Stimulated activated naive CD4-positive, alpha-beta T cell treated with Interleukin-2 at 50 U/mL for 16 hours (primary cell): ENCODE measurements at regions not wholly inside any gene's neighbourhood (a gene's known extent, or its start where the extent isn't known, plus 50 kb on each side); places are given as distances from the start of the nearest gene placed in this dataset.

Experiments used
- DNase-seq: peaks from one replicate; lab custom pipeline; 2025; lab: John Stamatoyannopoulos, UW

DNA sequence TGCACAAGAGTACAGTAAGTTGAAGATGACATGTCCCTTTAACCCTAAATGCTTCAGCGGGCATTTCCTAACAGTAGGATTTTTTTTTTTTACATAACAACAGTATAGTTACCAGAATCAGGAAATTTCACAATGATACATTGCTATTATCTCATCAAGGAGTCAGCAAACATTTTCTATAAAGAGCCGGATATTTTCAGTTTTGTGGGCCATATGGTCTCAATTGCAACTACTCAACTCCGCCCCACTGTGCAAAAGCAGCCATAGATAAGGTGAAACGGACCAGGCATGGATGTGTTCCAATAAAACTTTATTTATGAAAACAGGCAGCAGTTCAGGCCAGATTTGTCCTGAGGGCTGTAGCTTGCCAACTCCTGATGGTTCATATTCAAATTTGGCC is 130.6 kb downstream of the SMAD6 start:
- no peak for DNase-seq

DNA sequence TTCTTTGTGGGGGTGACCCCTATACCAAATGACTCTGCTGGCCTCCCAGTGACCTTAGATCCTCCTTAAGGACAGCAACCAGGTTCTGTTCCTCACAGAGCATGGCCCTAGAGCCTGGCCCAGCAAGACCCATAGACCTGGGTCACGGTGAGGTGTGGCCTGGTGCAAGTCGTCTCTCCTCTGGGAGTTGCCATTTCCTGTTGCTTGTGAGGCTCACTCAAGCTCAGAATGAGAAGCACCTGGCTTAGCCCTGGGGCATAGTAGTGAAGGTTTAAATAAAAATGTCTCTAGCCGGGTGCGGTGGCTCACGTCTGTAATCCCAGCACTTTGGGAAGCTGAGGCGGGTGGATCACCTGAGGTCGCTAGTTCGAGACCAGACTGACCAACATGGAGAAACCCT is 131.3 kb downstream of the SMAD6 start:
- no peak for DNase-seq

DNA sequence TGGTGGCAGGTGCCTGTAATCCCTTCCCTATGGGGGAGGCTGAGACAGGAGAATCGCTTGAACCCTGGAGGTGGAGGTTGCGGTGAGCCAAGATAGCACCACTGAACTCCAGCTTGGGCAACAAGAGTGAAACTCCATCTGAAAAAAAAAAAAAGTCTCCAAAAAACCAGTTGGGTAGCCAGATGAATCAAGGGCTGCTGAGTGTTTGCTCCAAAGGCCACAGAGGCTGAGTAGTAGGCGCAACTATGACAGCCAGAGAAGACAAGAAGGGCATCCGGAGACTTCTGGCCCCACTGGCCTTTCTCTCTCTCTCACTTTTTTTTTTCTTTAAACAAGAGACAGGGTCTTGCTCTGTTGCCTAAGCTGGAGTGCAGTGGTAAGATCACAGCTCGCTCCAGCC is 131.8 kb downstream of the SMAD6 start:
- no peak for DNase-seq

DNA sequence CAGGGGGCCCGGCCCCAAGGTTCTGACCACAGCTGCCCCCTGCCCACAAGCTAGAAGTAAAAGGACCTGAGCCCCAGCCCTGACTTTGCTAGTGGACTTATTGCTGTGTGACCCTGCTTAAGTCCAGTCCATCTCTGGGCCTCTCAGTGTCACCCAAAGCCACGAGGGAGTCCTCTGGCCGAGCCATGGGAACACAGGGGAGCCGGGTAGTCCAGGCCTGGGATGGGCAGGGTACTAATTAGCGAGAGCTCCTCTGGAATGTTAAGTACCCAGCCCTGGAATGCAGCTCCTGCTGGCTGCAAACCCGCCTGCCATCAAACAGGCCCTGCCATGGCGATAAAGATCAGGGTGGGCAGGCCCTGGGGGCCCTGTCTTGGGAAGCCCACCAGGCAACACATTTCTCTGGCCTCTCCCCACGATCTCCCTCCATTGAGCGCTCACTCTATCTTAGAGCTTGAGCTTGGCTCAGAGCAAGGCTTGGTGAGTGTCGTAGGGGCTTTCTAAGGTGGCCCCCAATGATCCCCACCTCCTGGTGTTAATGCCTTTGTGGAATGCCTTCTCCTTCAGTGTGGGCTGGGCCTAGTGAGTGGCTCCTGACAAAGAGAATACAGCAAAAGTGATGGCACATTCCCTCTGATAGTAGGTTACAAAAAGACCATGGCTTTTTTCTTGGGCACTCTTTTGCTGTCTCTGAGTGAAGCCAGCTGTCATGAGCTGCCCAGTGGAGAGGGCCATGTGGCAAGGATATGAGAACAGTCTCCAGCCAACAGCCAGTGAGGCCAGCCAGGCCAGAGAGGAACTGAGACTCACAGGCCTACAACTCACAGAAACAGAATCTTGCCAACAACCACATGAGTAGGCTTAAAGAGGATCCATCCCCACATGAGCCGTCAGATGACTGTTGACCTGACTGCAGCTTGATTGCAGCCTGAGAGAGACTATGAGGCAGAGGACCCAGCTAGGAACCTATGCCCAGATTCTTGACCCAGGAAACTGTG is 133.1 kb downstream of the SMAD6 start:
- no peak for DNase-seq

DNA sequence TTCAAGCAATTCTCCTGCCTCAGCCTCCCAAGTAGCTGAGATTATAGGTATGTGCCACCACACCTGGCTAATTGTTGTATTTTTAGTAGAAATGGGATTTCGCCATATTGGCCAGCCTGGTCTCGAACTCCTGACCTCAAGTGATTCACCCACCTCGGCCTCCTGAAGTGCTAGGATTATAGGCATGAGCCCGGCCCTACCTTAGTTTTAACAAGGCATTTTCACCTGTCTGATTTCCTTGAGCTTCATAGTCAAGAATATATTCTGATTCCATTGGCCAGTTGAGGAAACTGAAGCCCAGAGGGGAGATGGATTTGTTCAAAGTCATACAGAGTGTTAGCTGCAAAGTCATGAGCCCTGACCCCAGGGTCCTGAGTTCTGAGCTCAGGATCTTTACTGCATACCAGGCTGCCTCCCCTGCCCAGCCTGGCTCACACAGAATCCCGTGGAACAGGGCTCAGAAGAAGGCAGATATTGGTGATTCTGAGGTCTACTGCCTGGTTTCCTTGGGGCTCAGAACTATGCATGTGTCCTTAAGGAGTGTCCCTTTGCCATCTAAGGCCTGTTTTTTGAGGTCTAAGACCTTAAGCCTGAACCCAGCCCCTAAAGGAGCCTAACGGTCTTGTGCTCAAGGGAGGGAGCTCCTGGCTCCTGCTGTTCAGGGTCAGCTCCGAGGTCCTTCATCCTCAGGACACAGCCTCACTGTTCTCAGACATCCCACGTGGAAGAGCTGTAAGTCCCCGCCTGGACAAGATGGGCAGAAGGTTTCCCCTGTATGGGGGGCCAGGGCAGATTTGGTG is 134.4 kb downstream of the SMAD6 start:
- DNase-seq, result no peak

DNA sequence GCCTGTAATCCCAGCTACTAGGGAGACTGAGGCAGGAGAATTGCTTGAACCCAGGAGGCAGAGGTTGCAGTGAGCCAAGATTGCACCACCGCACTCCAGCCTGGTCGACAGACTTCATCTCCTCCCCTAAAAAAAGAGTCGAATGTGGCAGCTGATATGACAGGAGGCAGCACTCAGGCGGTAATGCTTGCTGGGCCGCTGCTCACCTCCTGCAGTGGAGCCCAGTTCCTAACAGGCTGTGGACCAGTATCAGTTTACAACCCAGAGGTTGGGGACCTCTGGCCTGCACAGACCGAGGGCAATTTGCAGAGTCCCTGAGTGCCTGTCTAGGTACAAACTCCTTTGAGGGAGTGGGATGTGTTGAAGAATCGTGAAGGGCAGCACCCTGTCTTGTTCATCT is 136.2 kb downstream of the SMAD6 start:
- DNase-seq, result no peak

DNA sequence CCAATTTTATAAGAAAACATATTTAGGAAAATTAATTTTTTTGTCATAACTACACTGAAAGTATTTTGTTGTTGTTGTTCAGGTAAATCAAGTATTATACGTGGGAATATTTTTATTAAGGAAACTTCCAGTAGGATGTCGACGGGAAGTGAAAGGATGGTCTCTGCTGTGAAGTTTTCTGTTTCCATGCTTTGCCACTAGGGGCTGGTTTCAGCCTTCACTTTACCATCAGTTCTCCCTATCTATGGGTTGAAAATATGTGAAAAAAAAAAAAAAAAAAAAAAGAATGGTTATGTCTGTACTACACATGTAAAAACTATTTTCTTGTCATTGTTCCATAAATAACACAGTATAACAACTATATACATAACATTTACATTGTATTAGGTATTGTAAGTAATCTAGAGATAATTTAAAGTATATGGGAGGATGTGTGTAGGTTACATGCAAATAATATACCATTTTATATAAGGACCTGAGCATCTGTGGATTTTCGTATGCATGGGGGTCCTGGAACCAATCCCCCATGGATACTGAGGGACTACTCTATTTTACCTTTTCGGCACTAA is 136.7 kb downstream of the SMAD6 start:
- DNase-seq, result no peak

DNA sequence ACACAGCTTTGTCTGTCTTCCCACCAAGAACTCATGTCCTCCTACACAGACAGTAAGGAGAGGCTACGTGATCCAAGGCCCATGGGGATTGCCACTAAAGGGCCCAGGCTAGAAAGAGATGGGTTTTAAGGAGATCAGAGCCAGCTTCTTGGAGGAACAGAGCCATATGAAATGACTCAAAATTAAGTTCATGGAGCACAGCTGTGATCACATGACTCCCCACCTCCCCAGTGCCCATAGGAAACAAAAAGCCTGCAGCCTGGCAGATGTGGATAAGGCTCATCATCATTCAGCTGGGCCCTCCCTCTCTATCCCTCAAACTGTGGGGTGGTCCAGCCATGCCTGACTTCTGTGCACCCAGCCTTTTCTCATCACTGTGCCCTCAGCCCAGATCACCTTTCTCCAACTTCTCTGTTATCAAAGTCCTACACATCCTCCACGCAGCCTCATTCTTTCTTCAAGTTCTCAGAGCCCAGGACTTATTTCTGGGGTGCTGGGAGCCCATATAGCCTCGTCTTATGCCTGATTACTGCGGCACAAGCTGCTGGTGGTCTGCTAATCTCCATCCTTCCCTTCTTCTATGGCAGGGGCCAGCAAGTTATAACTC is 137.6 kb downstream of the SMAD6 start:
- DNase-seq, result no peak

DNA sequence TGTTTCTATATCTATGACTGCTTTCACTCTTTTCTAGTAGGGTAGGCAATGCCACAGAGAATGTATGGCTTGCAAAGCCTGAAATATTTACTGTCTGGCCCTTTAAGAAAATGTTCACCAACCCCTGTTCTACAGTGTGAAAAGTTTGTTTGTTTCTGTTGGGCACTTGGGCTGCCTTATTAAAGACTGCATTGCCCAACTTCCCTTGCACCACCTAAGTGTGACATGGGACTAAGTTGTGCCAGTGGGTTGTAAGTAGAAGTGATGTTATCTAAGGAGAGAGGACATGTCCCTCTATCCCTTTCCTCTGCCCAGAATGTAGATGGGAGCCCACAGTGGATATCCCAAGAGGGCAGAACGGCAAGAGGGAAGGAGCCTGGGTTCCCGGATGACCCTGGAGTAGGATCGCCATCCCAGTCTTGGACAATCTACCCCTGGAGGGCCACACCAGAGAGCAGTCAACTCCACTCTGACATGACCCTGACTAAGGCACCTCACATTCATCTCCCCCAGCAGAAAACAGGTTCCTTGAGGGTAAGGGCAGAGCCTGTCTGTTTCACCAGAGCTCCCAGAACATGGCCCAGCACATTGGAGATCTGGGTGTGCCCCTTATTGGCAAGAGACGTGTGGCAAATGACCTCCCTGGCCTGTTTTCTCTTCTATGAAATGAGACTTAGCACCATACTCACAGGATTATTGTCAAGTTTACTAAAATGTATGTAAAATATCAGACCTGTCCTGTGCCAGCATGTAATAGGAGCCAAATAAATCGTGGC is 138.8 kb downstream of the SMAD6 start:
- no peak for DNase-seq

DNA sequence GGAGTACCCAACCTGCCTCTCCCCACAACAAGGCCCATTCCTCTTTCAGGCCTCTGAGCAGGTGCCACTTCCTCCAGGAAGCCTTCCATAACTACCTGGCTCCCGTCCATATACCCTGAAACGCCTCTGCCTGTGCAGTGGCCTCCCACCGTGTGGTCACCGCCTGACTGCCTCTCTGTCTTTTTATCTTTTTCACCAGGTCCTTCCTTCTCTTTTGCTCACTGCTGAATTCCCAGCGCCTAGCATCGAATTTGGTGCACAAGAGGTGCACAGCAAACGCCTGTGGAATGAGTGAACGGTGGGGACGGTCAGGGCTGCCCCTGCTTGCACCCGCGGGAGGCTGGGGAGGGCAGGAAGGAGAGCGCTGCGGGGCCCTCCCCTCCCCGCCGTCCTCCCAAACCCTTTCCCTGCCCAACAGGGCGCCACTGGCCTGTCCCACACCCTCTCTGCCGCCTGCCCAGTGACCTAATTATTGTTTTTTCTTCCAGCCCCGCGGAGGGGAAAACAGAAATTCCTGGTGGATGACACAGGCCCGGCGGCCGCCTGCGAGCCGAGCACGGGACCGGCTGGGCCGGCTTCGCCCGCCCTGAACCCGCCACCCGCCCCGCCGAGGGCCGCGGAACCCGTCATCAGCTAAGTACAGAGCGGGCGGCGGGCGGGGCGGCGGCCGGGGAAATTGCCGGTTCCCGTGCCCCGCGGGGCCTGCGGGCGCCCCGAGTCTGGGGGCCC is 140.1 kb downstream of the SMAD6 start:
- DNase-seq, result no peak

DNA sequence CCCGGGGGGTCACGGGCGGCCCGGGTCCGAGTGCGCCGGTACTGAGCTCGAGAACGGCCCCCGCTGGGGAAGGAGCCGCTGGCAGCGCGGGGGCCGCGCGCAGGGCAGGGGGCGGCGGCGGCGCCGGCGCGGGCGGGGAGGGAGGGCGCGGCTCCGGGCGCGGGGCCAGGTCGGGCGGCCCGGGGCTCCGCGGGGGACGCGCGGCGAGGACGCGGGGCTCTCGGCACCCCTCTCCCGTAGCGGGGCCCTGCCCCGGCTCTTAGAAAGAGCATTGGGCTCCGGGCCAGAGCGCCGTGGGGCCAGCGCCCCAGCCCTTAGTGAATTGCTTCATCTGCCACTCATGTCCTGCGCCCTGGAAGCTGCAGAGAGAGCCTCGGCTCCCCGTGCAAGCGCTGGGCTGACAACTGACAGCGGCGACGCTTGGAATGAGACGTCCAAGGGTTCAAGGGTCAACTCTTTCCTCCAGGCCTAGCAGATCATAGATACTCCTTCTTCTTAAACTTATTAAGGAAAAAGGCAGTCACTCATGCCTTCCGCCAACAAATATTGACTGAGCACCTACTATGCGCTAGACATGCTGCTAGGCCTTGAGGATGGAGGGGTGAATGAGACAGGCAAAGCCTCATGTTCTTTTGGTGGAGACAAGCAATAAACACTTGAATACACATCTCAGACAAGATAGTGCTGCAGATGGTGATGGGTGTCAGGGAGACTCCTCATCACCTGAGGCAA is 140.8 kb downstream of the SMAD6 start:
- no peak for DNase-seq

DNA sequence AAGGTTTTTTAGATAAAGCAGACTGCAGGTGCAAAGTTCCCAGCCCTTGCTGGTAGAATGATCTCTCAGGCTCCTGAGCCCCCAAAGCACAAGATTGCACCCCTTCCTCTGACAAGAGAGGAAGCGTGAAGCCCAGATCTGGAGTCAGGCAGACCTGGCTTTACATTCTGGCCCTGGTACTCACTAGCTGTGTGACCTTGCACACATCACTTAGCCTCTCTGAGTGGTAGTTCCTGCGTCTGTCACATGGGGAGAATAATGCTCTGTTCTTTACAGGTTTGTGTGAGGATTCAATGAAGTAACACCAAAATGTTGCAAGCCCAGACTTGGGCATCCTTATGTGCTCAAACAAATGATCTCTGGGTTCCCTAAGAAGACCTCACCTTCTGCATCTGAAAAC is 141.5 kb downstream of the SMAD6 start:
- no peak for DNase-seq

DNA sequence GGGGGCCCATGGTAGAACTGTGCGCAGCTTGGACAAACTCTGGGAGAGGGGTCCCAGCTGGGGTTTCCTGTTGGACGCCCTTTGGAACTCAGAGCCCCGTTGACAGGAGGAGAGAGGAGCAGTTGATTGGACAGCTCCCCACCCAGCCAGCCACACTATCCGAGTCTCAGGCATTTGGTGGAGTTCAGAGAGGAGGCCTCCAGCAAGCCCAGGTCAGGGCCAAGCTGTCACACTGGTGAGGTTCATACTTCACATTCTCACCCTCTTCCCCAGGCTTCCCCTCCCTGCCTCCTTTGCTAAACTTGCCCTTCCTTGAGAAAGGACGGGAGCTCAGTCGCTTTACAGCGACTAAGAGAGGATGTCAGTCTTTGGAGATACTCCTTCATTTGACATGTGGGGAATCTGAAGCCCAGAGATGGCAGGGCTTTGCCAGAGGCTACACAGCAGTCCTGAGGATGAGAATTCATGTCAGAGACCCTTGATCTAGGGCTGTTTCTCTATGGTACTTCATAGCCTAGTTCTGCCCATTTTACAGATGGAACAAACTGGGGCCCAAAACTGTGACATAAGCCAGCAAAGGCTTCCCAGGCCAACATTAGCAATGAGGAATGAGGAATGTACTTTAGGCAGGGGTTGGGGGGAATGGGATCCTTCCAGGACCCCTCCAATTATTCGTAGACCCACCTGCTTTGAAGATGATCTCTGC is 142.2 kb downstream of the SMAD6 start:
- DNase-seq, result no peak

DNA sequence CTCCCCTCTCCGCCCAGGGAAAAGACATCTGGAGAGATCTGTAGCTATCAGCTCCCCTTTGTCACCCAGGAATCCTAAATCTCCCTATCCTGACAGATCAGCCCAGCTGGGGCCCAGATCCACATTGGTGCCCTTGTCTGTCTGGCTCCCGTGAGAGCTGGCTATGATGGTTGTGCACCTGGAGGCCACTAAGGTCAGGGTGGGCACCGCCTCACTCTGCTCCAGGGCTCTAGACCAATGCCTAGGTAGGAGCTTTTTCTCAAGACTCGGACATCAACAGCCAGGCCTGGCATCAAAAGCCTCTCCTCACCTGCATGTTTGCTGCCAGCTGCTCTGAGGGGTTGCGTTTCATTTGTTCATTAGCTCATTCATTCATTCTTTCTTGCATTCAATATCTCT is 142.7 kb downstream of the SMAD6 start:
- DNase-seq, result no peak

DNA sequence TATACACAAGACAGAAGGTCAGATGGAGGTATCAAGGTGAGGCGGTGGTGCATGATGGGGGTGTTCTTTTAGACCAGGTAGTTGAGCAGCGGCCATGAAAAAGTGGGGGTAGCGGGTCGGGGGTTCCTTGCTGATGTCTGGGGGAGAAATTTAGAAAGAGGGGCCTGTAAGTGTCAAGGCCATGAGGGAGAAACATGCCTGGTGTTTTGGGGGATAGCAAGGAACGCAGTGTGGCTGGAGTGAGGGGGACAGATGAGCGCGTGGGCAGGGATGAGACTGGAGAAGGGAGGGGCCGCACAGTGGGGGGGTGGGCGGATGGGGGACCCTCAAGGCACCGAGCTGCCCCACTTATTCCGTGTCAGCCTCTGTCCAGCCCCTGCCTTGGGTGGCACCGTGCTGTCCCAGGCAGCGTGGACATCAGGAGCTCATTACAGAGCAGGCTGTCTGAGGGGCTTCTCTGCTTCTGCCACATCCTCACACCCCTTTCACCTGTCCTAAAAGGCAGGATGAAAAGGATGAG is 143.3 kb downstream of the SMAD6 start:
- DNase-seq, result no peak

DNA sequence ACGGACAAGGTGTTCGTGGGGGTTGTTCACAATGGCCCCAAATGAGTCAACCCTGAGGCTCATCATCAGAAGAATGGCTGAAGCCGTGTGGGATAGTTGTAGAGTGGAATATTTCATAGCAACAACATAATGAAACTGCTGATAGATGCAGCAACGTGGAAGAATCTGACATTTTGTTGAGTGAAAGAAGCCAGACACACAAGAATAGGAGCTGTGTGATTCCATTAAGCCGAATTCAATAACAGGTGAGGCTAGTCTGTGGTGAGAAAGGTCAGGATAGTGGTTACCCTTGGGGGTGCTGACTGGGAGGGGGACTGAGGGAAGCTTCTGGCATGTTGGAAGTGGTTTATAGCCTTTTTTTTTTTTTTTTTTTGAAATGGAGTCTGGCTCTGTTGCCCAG is 144.0 kb downstream of the SMAD6 start:
- DNase-seq, result no peak

DNA sequence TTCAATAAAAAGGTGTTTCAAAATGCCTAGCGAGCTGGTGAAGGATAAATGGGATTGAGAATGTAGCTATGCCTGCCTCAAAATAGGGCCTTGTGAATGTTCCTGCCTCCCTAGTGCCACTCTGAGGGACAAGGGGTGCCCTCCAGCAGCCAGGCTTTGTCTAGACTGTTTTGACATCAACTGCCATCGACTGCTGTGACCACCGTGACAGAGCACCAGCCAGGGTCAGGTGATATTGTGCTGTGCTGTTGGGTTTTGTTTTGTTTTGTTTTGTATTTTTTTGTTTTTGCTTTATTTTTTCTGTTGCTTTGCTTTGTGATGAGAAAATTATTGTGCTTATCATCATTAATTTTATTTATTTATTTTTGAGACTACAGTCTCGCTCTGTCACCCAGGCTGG is 144.8 kb downstream of the SMAD6 start:
- DNase-seq, result no peak

DNA sequence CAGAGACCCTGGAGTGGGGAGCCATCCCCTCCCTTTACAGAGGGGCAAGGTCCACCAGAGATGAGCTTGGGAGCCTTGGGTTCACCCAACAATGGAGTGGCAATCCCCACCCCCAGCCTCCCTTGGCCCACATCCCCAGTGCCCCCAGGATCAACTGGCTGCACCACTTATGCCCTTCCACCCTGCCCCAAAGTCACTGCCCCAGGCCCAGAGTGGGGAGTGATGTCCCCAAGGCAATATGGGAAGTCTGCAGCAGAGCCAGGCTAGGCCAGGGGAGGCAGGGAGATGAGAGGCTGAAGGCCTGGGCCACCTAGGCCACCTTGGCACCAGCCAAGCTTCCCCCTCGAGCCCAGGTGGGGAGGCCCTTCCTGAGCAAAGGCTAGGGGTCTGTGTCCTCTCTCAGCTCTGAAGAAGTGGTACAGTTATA is 145.5 kb downstream of the SMAD6 start:
- DNase-seq, result no peak

DNA sequence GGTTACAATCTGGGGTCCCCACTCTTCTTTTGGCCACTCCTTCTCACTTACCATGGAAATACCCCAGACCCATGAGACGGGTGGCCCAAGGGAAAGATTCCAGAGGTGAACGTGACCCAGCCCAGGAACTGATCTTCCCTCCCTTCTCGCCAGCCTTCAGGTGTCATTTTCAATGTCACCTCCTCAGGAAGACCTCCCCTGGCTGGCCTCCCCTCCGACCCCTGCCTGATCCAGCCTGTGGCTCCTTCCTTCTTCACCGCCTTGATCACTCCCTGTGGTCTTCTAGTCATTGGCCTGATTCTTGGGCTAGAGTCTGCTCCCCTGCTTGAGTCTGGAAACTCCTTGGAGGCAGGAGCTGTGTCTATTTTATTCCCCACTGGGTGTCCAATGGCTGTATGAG is 146.1 kb downstream of the SMAD6 start:
- no peak for DNase-seq
